NCI-H446 (cell line): ENCODE measurements at regions not wholly inside any gene's neighbourhood (a gene's known extent, or its start where the extent isn't known, plus 50 kb on each side); places are given as distances from the start of the nearest gene placed in this dataset.

Experiments
- DNase-seq, 2 experiments: peaks; one replicate each; lab custom pipeline; 2025; lab: John Stamatoyannopoulos, UW

DNA sequence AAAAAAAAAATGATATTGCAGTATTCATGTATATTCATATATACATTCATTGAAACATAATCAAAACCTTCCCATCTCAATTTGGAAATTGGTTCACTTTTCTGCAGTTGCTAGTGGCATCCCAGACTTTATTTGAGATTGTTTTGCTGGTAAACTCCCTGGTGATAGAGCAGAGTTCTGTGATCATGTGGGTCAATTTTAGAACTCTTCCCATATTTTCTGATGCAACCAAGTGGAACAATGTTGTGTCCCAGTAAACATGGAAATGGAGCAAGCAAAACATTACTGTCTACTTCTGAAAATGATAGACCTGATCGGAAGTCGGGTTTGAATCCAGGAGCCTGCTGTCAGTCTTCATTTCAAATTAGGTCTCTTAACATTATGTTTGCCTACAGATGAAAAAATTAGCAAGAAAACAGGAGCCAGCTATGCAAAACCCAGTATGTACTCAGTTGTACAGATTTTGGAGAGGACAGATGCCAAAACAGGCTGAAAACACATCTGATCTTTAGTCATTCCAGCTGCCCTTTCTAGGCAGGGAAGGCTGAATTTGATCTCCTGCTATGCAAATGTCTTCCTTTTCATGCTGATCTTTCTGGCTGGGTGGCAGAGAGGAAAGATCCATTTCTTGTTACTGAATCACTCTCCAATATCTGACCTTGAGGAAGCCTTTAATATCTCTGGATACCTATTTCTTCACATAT lies 786.6 kb upstream of the SOX9 start:
- peak; percentile 19 to 51 for DNase-seq

GRCh38 chr17:71335212-71335611 lies 785.6 kb upstream of the SOX9 start:
- no peak for DNase-seq

- no peak for DNase-seq
Observed at GRCh38 chr17:71337938-71338337, 782.9 kb upstream of the SOX9 start.

- no peak for DNase-seq
Observed at GRCh38 chr17:71338396-71338795, 782.4 kb upstream of the SOX9 start.

DNA sequence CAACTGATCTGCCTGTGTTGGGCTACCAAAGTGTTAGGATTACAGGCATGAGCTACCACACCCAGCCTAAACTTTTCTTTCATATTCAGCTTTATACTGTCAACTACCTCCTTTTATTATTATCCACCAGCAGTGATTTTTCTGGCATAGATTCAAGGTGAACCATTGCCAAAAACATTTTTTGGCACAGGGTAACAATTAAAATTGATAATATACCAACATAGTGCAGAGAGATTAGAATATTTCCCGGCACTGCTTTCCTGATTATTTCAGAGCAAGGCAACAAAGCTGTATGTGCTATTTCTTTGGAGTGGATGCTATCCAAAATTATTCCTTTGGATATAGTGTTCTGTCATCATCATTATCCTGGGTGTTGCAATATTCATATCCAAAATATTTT lies 781.6 kb upstream of the SOX9 start:
- peak in 1 of 2 experiments; percentile 43 for DNase-seq

- DNase-seq: no peak
Observed at GRCh38 chr17:71342737-71343136, 778.1 kb upstream of the SOX9 start.

DNA sequence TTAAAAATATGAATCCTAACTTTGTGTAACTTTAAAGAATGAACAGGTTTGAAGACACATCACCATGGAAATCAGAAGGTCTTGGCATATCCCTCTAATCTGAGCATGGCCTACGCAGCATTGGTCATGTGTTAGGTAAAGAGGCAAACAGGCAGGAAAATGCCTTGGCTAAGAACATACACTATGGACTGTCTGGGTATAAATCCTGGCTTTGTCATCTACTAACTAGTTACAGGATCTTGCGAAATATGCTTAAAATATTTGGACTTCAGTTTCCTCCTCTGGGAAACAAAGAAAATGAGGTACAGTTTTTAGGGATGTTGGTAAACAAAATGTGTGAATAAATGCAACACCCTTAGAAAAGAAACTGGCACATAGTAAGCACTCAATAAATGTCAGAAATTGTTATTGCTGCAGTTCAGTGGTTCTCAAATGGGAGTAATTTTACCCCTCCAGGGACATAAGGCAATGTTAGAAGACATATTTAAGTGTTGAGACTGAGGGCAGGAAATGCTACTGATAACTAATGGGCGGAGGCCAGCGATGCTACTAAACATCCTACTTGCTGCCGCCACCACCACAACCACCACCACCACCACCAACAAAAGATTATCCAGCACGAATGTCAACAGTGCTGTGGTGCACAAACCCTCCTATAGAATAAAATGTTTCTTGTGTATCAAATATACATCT lies 770.8 kb upstream of the SOX9 start:
- no peak for DNase-seq

GRCh38 chr17:71360301-71360700 lies 760.5 kb upstream of the SOX9 start:
- DNase-seq: no peak

GRCh38 chr17:71361656-71362450 lies 759.0 kb upstream of the SOX9 start:
- DNase-seq: no peak

DNA sequence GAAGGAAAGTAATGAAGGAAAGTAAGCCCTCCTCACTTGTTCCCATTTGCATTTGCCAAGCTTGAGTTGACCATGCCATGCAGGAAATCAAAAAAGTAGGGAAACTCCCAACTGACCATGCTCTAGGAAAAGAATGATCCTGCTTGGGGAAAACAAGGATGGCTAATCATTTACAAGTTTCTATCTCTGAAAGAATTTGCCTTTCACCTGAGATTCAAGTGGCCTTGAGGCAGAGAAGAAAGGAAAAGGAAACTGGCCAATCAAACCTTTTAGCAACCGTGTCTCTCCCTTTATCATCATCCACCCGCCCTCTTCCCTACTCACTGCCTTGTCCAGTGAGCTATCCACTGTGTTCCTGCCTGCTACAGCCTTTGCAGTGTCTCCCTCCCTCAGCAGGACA lies 757.2 kb upstream of the SOX9 start:
- no peak for DNase-seq

DNA sequence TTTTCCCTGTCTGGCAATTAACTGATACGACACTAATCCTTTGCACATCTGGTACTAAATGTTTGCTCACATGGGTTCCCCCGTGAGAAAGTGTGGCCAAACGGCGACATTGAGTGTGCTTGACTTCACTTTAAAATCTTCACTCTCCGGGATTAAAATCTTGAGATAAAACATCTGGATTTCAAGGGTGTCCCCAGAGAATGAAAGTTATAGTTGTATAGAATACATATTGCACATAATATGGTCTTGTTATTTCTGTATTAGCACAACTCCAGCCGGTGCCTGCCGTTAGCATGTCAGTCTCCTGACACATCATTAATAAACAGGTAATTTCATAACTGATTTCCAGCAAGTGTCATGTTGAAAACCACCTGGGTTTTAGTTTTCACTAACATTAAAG lies 749.0 kb upstream of the SOX9 start:
- no peak for DNase-seq

- DNase-seq: no peak
Observed at GRCh38 chr17:71375948-71376347, 744.9 kb upstream of the SOX9 start.

DNA sequence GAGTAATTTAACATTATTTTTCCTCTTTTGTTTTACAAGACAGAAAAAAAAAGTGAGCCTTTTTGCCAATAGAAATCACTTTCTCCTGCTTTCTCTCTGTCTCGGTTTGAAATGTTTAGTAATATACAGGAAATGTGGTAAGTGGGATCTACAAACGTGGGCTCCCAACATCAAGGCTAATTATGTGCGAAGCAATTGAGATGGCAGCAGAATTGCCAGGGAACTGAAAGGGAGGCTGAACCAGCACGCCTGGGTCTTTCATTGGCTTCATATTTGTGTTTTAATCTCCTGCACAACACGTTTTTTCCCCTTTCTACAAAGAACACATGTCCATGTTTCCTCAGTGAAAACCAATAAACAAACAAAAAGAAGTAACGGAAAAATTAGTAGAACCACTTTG lies 743.9 kb upstream of the SOX9 start:
- DNase-seq: no peak

DNA sequence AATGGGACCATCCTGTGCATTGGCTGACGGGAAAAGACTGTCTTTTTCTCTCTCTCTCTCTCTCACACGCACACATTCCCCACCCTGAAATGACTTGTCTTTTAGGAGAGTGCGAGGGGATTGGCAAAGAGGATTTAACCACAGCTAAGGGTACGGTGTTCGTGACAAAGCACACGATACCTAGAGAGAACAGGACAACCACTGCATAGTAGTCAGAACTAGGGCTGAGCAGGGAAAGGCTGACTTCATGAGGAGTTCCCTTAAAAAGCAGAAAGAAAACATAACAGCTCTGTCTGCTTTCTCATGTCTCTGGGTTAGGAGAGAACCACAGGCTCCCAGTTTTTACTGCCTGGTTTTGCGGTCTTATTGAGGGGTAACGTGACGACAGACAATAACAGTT lies 742.8 kb upstream of the SOX9 start:
- no peak for DNase-seq

DNA sequence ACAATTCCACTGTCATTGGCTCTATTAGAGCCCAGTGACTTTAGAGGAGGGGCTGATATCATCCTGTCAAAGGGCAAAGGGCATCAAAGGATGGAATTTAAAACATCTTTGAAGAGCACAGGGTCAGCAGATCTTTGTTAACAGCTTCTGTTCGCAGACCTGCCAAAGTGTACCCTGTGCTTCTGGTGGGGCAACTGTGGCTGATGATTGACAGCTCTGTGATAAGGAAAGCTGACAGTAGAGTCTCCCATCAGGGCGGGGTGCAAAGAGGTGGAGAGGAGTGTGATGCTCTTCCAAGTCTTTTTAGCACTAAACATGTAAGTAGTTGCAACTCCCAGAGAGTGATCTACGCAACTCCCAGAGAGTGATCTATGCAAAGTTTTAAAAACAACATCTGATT lies 742.1 kb upstream of the SOX9 start:
- no peak for DNase-seq

GRCh38 chr17:71379512-71379911 lies 741.3 kb upstream of the SOX9 start:
- DNase-seq: no peak

DNA sequence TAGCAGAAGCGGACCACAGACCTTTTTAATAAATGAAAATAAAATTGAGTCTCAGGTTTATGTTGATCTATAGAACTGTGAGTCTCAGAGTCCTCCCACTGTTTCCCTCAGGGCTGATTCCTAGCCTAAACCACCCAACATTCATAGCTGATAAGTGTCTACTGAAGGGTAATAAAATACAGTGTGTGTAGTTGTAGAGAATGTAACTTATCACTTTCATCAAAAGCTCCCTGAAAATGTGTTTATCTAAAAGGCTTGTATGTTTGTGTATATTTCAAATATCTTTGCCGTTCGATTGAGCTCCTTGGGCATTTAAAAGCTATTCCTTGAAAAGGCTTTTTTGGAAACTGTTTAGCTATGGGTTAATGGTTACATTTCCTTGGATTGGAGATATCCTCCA lies 740.3 kb upstream of the SOX9 start:
- no peak for DNase-seq

GRCh38 chr17:71380936-71381335 lies 739.9 kb upstream of the SOX9 start:
- no peak for DNase-seq

GRCh38 chr17:71383091-71383490 lies 737.7 kb upstream of the SOX9 start:
- no peak for DNase-seq

- no peak for DNase-seq
Observed at GRCh38 chr17:71387456-71387855, 733.4 kb upstream of the SOX9 start.

DNA sequence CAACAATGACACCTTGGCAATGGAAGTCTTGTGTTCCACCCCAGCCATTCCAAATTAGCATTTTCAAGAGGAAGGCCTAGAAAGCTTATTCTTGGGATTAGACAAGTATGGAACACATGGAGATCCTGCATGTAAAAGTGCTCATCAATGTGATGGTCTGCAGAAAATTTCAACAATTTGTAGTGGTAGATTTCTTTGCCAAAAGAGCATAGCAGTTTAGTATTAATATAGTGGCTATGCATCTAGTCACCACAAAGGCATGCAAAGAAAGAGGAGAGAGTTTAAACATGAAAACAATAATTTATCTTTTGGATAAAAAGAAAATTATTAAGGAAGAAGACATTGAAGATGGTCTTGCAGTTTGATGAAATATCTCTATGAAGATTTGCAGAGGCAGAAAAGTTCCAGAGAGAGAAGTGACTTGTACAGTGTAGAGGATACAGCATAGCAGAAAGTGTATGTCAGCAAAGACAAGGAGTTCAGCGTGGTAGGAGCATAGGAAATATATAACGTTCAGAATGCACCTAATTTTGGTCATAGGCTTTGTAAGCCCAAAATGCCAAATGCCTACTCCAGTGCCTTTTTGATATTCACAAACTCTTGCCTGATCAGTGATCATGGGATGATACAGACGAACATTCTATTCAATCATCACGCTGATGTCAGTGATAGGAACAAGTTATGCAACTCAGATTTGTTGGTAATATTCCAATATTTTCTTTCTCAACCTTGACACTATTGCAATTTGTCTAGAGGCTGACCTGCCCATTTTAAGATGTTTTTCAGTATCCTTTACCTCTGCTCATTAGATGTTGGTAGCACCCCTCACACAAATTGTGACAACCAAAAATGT lies 727.9 kb upstream of the SOX9 start:
- no peak for DNase-seq

DNA sequence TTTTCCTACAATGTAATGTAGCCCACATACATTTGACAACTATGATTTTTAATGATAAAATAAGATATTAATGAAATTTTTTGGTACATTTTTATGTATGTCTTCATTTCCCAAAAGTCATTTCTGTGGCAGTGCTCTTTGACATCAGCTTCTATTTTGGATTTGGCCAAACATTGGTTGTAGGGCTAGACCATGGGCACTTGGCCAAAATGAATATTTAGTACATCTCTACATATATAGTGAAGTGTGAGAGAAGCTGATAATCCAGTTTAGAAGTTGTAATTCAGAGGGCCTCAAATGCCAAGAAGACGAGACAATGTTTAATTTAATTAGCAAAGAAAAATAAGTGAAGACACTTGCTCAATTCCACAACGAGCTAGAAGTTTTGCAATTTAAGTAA lies 724.9 kb upstream of the SOX9 start:
- DNase-seq: no peak
